ENCODE measurements at regions not wholly inside any gene's neighbourhood (a gene's known extent, or its start where the extent isn't known, plus 50 kb on each side); places are given as distances from the start of the nearest gene placed in this dataset.

- DNase-seq (ENCODE audit: low spot score) = no peak
- H3K27ac ChIP-seq (ENCODE audit: low read depth in 1 of 2, low read length in 2 of 2) = no peak overlapping the region
- TF ChIP-seq, protein P1, sequence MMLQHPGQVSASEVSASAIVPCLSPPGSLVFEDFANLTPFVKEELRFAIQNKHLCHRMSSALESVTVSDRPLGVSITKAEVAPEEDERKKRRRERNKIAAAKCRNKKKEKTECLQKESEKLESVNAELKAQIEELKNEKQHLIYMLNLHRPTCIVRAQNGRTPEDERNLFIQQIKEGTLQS (IDR thresholded peaks at IDR 0.05) = no peak
- TF ChIP-seq YY1 (IDR thresholded peaks at IDR 0.05) (no peak), REST (IDR thresholded peaks at IDR 0.05) (no peak), SP1 (IDR thresholded peaks at IDR 0.05) (no peak), HNF4A (conservative IDR thresholded peaks at IDR 0.05) (no peak), FOXA2 (IDR thresholded peaks at IDR 0.05) (no peak), MAX (IDR thresholded peaks at IDR 0.05) (no peak), EGR1 (IDR thresholded peaks at IDR 0.05; ENCODE audit: low read depth in 2 of 2) (no peak), FOXA1 (IDR thresholded peaks at IDR 0.05) (no peak), JUND (IDR thresholded peaks at IDR 0.05) (no peak), TAF1 (conservative IDR thresholded peaks at IDR 0.05) (no peak), RXRA (IDR thresholded peaks at IDR 0.05) (no peak), HNF4G (IDR thresholded peaks at IDR 0.05) (no peak), GABPA (IDR thresholded peaks at IDR 0.05 in 1 of 2, conservative IDR thresholded peaks at IDR 0.05 in 1 of 2) (no peak)
- no peak overlapping the region for H3K4me3 ChIP-seq (ENCODE audit: low read depth in 1 of 3, low read length in 3 of 3)
- H3K27me3 ChIP-seq (ENCODE audit: control insufficient read depth in 4 of 4, insufficient read depth in 4 of 4, low read length in 3 of 4) = no peaks in the 10 kb centered on the region
- no peaks in the 10 kb centered on the region for H3K4me1 ChIP-seq (ENCODE audit: control insufficient read depth in 4 of 4, insufficient read depth in 4 of 4, low read length in 3 of 4)
- no peaks in the 10 kb centered on the region for H3K36me3 ChIP-seq (ENCODE audit: control insufficient read depth in 4 of 4, insufficient read depth in 3 of 4, low read depth in 1 of 4, low read length in 3 of 4)
- 72% methylated on average over 5 of the region's 5 CpGs for WGBS
- H3K9me3 ChIP-seq (ENCODE audit: control insufficient read depth in 4 of 4, low read length in 3 of 4) = no peaks in the 10 kb centered on the region
- no peak overlapping the region for H3K9ac ChIP-seq (ENCODE audit: low read depth in 1 of 2, low read length in 2 of 2)
Observed at GRCh38 chr5:98587166-98587565, 186.3 kb upstream of the RGMB start.

GRCh38 chr5:98588215-98588614, 185.2 kb upstream of the RGMB start:
- H3K9ac ChIP-seq (ENCODE audit: low read depth in 1 of 2, low read length in 2 of 2) = no peak overlapping the region
- H3K4me1 ChIP-seq (ENCODE audit: control insufficient read depth in 4 of 4, insufficient read depth in 4 of 4, low read length in 3 of 4) = no peaks in the 10 kb centered on the region
- H3K4me3 ChIP-seq (ENCODE audit: low read depth in 1 of 3, low read length in 3 of 3) = no peak overlapping the region
- no peak for TF ChIP-seq MAX (IDR thresholded peaks at IDR 0.05)
- no peak for TF ChIP-seq NR2F2 (IDR thresholded peaks at IDR 0.05)
- no peak for TF ChIP-seq FOXA1 (IDR thresholded peaks at IDR 0.05)
- TF ChIP-seq, protein P2, sequence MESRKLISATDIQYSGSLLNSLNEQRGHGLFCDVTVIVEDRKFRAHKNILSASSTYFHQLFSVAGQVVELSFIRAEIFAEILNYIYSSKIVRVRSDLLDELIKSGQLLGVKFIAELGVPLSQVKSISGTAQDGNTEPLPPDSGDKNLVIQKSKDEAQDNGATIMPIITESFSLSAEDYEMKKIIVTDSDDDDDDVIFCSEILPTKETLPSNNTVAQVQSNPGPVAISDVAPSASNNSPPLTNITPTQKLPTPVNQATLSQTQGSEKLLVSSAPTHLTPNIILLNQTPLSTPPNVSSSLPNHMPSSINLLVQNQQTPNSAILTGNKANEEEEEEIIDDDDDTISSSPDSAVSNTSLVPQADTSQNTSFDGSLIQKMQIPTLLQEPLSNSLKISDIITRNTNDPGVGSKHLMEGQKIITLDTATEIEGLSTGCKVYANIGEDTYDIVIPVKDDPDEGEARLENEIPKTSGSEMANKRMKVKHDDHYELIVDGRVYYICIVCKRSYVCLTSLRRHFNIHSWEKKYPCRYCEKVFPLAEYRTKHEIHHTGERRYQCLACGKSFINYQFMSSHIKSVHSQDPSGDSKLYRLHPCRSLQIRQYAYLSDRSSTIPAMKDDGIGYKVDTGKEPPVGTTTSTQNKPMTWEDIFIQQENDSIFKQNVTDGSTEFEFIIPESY (IDR thresholded peaks at IDR 0.05) = no peak
- TF ChIP-seq GABPA (IDR thresholded peaks at IDR 0.05 in 1 of 2, conservative IDR thresholded peaks at IDR 0.05 in 1 of 2) = no peak
- no peaks in the 10 kb centered on the region for H3K9me3 ChIP-seq (ENCODE audit: control insufficient read depth in 4 of 4, low read length in 3 of 4)
- DNase-seq (ENCODE audit: low spot score) = no peak
- no peak overlapping the region for H3K27ac ChIP-seq (ENCODE audit: low read depth in 1 of 2, low read length in 2 of 2)
- no peaks in the 10 kb centered on the region for H3K36me3 ChIP-seq (ENCODE audit: control insufficient read depth in 4 of 4, insufficient read depth in 3 of 4, low read depth in 1 of 4, low read length in 3 of 4)
- WGBS = 48% methylated on average over 3 of the region's 3 CpGs
- no peaks in the 10 kb centered on the region for H3K27me3 ChIP-seq (ENCODE audit: control insufficient read depth in 4 of 4, insufficient read depth in 4 of 4, low read length in 3 of 4)

Measured in liver (tissue), 7 donors.